ENCODE measurements at regions not wholly inside any gene's neighbourhood (a gene's known extent, or its start where the extent isn't known, plus 50 kb on each side); places are given as distances from the start of the nearest gene placed in this dataset.

DNA sequence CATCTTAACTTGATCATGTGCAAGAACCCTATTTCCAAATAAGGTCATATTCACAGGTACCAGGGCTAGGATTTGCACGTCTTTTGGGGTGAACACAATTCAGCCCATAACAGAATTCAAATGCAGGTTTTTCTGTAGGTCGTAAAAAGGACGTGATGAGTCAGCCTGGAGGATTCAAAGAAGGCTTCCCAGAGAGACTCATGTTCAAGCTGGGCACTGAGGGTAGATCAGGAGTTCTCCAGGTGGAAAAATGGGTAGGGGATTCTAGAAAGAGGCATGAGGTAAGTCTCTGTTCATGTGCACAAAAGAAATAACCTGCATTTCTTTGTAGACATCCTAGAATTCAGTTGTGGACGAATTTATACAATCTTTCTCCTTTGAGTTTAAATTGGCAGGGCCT is 160.4 kb downstream of the RPS24 start:
- TF ChIP-seq, protein P1, sequence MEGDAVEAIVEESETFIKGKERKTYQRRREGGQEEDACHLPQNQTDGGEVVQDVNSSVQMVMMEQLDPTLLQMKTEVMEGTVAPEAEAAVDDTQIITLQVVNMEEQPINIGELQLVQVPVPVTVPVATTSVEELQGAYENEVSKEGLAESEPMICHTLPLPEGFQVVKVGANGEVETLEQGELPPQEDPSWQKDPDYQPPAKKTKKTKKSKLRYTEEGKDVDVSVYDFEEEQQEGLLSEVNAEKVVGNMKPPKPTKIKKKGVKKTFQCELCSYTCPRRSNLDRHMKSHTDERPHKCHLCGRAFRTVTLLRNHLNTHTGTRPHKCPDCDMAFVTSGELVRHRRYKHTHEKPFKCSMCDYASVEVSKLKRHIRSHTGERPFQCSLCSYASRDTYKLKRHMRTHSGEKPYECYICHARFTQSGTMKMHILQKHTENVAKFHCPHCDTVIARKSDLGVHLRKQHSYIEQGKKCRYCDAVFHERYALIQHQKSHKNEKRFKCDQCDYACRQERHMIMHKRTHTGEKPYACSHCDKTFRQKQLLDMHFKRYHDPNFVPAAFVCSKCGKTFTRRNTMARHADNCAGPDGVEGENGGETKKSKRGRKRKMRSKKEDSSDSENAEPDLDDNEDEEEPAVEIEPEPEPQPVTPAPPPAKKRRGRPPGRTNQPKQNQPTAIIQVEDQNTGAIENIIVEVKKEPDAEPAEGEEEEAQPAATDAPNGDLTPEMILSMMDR (IDR thresholded peaks at IDR 0.05): no peak
- TF ChIP-seq POLR2AphosphoS5 (IDR thresholded peaks at IDR 0.05): no peak
- TF ChIP-seq POLR2A (IDR thresholded peaks at IDR 0.05): no peak
